Central memory CD8-positive, alpha-beta T cell (primary cell): ENCODE measurements at regions not wholly inside any gene's neighbourhood (a gene's known extent, or its start where the extent isn't known, plus 50 kb on each side); places are given as distances from the start of the nearest gene placed in this dataset.
"Not testable (repeated sequence)": the region's sequence is repeated elsewhere in the genome, so short reads cannot be mapped to it uniquely, and the experiment has no call there.

Experiments used
- ATAC-seq: fragments of 150-1000 bp; cut with Tn5 transposase; replicated peaks from 2 replicates; pipeline ENCODE4 v1.10.0; 2022; ENCODE audit warnings: mild to moderate bottlenecking, moderate FRiP score, moderate number of reproducible peaks; ENCODE audit not compliant: poor library complexity, severe bottlenecking; ENCODE audit errors: extremely low read depth
- DNase-seq, 2 donors: peaks; one replicate each; pipeline ENCODE4 v3.0.0; 2021; ENCODE audit warnings: low spot score in 2 of 2
- H3K27ac Mint-ChIP-seq: one replicate; pipeline ENCODE4 v1.8.0; 2022; ENCODE audit warnings: low read depth, mild to moderate bottlenecking, moderate library complexity, mixed read lengths
- H3K27me3 Mint-ChIP-seq: one replicate; pipeline ENCODE4 v1.8.0; 2022; ENCODE audit warnings: mixed read lengths
- H3K36me3 Mint-ChIP-seq: one replicate; pipeline ENCODE4 v1.8.0; 2022; ENCODE audit warnings: mild to moderate bottlenecking, moderate library complexity, mixed read lengths; ENCODE audit not compliant: insufficient read depth
- H3K4me1 Mint-ChIP-seq: one replicate; pipeline ENCODE4 v1.8.0; 2022; ENCODE audit warnings: mixed read lengths
- H3K4me3 Mint-ChIP-seq: one replicate; pipeline ENCODE4 v1.8.0; 2022; ENCODE audit warnings: mild to moderate bottlenecking, moderate library complexity, mixed read lengths
- H3K9me3 Mint-ChIP-seq: one replicate; pipeline ENCODE4 v1.8.0; 2022; ENCODE audit warnings: mixed read lengths

- Mint-ChIP-seq H3K27ac (no peak overlapping the region), H3K27me3 (no peaks in the 10 kb centered on the region), H3K9me3 (peaks cover 14% of the 10 kb centered on the region), H3K4me3 (no peak overlapping the region), H3K36me3 (peaks cover 2% of the 10 kb centered on the region), H3K4me1 (no peaks in the 10 kb centered on the region)
- ATAC-seq (no peak), DNase-seq (no peak)
Observed at GRCh38 chr13:88685459-88685858, 1014.3 kb downstream of the SLITRK5 start.

GRCh38 chr13:88701551-88701950 lies 1030.4 kb downstream of the SLITRK5 start:
- no peak overlapping the region for H3K27ac Mint-ChIP-seq
- H3K4me3 Mint-ChIP-seq: no peak overlapping the region
- peaks cover 20% of the 10 kb centered on the region for H3K9me3 Mint-ChIP-seq
- DNase-seq (no peak), ATAC-seq (no peak)
- no peaks in the 10 kb centered on the region for H3K27me3 Mint-ChIP-seq
- no peaks in the 10 kb centered on the region for H3K36me3 Mint-ChIP-seq
- no peaks in the 10 kb centered on the region for H3K4me1 Mint-ChIP-seq

- no peak for ATAC-seq
Observed at GRCh38 chr13:88704600-88705275, 1033.6 kb downstream of the SLITRK5 start.

GRCh38 chr13:88707646-88708045 lies 1036.5 kb downstream of the SLITRK5 start:
- Mint-ChIP-seq H3K4me3 (no peak overlapping the region), H3K4me1 (no peaks in the 10 kb centered on the region), H3K27ac (no peak overlapping the region)

More at GRCh38 chr13:88704600-88705275, 1033.6 kb downstream of the SLITRK5 start:
- DNase-seq: no peak
- Mint-ChIP-seq H3K27me3 (no peaks in the 10 kb centered on the region), H3K9me3 (peaks cover 25% of the 10 kb centered on the region), H3K4me3 (no peak overlapping the region), H3K4me1 (no peaks in the 10 kb centered on the region), H3K27ac (no peak overlapping the region), H3K36me3 (no peaks in the 10 kb centered on the region)

GRCh38 chr13:88717946-88718345 lies 1046.8 kb downstream of the SLITRK5 start:
- H3K36me3 Mint-ChIP-seq: no peaks in the 10 kb centered on the region
- DNase-seq (no peak), ATAC-seq (no peak)
- H3K27ac Mint-ChIP-seq: no peak overlapping the region
- no peaks in the 10 kb centered on the region for H3K4me1 Mint-ChIP-seq
- H3K9me3 Mint-ChIP-seq: peaks cover 13% of the 10 kb centered on the region
- no peak overlapping the region for H3K4me3 Mint-ChIP-seq
- no peaks in the 10 kb centered on the region for H3K27me3 Mint-ChIP-seq

More at GRCh38 chr13:88707646-88708045, 1036.5 kb downstream of the SLITRK5 start:
- no peaks in the 10 kb centered on the region for H3K27me3 Mint-ChIP-seq
- peaks cover 18% of the 10 kb centered on the region for H3K9me3 Mint-ChIP-seq
- ATAC-seq (no peak), DNase-seq (no peak)
- no peaks in the 10 kb centered on the region for H3K36me3 Mint-ChIP-seq

- DNase-seq (no peak), ATAC-seq (no peak)
- Mint-ChIP-seq H3K4me1 (no peaks in the 10 kb centered on the region), H3K4me3 (no peak overlapping the region), H3K27me3 (no peaks in the 10 kb centered on the region), H3K36me3 (no peaks in the 10 kb centered on the region), H3K27ac (no peak overlapping the region), H3K9me3 (peaks cover 20% of the 10 kb centered on the region)
Observed at GRCh38 chr13:88718781-88719180, 1047.6 kb downstream of the SLITRK5 start.

- ATAC-seq: no peak
- no peaks in the 10 kb centered on the region for H3K36me3 Mint-ChIP-seq
- H3K4me3 Mint-ChIP-seq: no peak overlapping the region
- H3K27ac Mint-ChIP-seq: no peak overlapping the region
- no peaks in the 10 kb centered on the region for H3K4me1 Mint-ChIP-seq
- peaks cover 7% of the 10 kb centered on the region for H3K9me3 Mint-ChIP-seq
- H3K27me3 Mint-ChIP-seq: no peaks in the 10 kb centered on the region
- DNase-seq: no peak
Observed at GRCh38 chr13:88726075-88726474, 1054.9 kb downstream of the SLITRK5 start.

- not testable (repeated sequence) for H3K27ac Mint-ChIP-seq, ATAC-seq, H3K4me3 Mint-ChIP-seq, H3K4me1 Mint-ChIP-seq, H3K36me3 Mint-ChIP-seq, H3K27me3 Mint-ChIP-seq, H3K9me3 Mint-ChIP-seq, DNase-seq
Observed at GRCh38 chr13:88727236-88727635, 1056.1 kb downstream of the SLITRK5 start.

- DNase-seq: no peak
- H3K4me3 Mint-ChIP-seq: no peak overlapping the region
- no peaks in the 10 kb centered on the region for H3K4me1 Mint-ChIP-seq
- no peaks in the 10 kb centered on the region for H3K36me3 Mint-ChIP-seq
- no peak for ATAC-seq
- H3K27ac Mint-ChIP-seq: no peak overlapping the region
- H3K27me3 Mint-ChIP-seq: no peaks in the 10 kb centered on the region
- no peaks in the 10 kb centered on the region for H3K9me3 Mint-ChIP-seq
Observed at GRCh38 chr13:88729605-88730004, 1058.4 kb downstream of the SLITRK5 start.

- Mint-ChIP-seq H3K4me3 (no peak overlapping the region), H3K27ac (no peak overlapping the region), H3K9me3 (peaks cover 6% of the 10 kb centered on the region), H3K36me3 (no peaks in the 10 kb centered on the region), H3K27me3 (no peaks in the 10 kb centered on the region), H3K4me1 (no peaks in the 10 kb centered on the region)
- ATAC-seq: no peak
- DNase-seq: no peak
Observed at GRCh38 chr13:88736026-88736425, 1064.9 kb downstream of the SLITRK5 start.

GRCh38 chr13:88739195-88739594 lies 1068.0 kb downstream of the SLITRK5 start:
- Mint-ChIP-seq H3K4me1 (no peaks in the 10 kb centered on the region), H3K27me3 (no peaks in the 10 kb centered on the region), H3K4me3 (no peak overlapping the region), H3K36me3 (no peaks in the 10 kb centered on the region), H3K9me3 (peaks cover 10% of the 10 kb centered on the region), H3K27ac (no peak overlapping the region)
- no peak for ATAC-seq
- no peak for DNase-seq

- peaks cover 6% of the 10 kb centered on the region for H3K9me3 Mint-ChIP-seq
Observed at GRCh38 chr13:88744289-88744688, 1073.1 kb downstream of the SLITRK5 start.

GRCh38 chr13:88745011-88745410 lies 1073.8 kb downstream of the SLITRK5 start:
- H3K4me1 Mint-ChIP-seq: no peaks in the 10 kb centered on the region
- H3K4me3 Mint-ChIP-seq: no peak overlapping the region
- no peaks in the 10 kb centered on the region for H3K27me3 Mint-ChIP-seq
- DNase-seq (no peak), ATAC-seq (no peak)
- H3K9me3 Mint-ChIP-seq: peaks cover 5% of the 10 kb centered on the region
- H3K27ac Mint-ChIP-seq: no peak overlapping the region
- no peaks in the 10 kb centered on the region for H3K36me3 Mint-ChIP-seq

More at GRCh38 chr13:88744289-88744688, 1073.1 kb downstream of the SLITRK5 start:
- no peaks in the 10 kb centered on the region for H3K4me1 Mint-ChIP-seq
- ATAC-seq: no peak
- no peaks in the 10 kb centered on the region for H3K36me3 Mint-ChIP-seq
- H3K4me3 Mint-ChIP-seq: no peak overlapping the region
- H3K27ac Mint-ChIP-seq: no peak overlapping the region
- H3K27me3 Mint-ChIP-seq: no peaks in the 10 kb centered on the region
- DNase-seq: no peak
